HK-2 (cell line): ENCODE measurements at regions not wholly inside any gene's neighbourhood (a gene's known extent, or its start where the extent isn't known, plus 50 kb on each side); places are given as distances from the start of the nearest gene placed in this dataset.
"Not testable (repeated sequence)": the region's sequence is repeated elsewhere in the genome, so short reads cannot be mapped to it uniquely, and the experiment has no call there.

ENCODE experiments used
- DNase-seq: peaks from one replicate; pipeline ENCODE4 v3.0.0-alpha.2; 2018; ENCODE audit not compliant: unreplicated experiment

GRCh38 chr12:91887957-91888356 lies 257.7 kb downstream of the BTG1 start:
- no peak for DNase-seq

GRCh38 chr12:91885851-91886731 lies 259.6 kb downstream of the BTG1 start:
- no peak for DNase-seq

GRCh38 chr12:91884230-91884629 lies 261.4 kb downstream of the BTG1 start:
- no peak for DNase-seq

- no peak for DNase-seq
These were observed 261.8 kb downstream of the BTG1 start for GRCh38 chr12:91883811-91884210.

GRCh38 chr12:91882910-91883309 lies 262.7 kb downstream of the BTG1 start:
- no peak for DNase-seq

GRCh38 chr12:91880528-91880927 lies 265.1 kb downstream of the BTG1 start:
- DNase-seq = no peak

GRCh38 chr12:91877456-91878235 lies 268.0 kb downstream of the BTG1 start:
- no peak for DNase-seq

GRCh38 chr12:91877022-91877421 lies 268.6 kb downstream of the BTG1 start:
- DNase-seq = no peak

GRCh38 chr12:91875671-91876070 lies 270.0 kb downstream of the BTG1 start:
- not testable (repeated sequence) for DNase-seq

GRCh38 chr12:91874086-91874865 lies 271.4 kb downstream of the BTG1 start:
- no peak for DNase-seq

- no peak for DNase-seq
These were observed 273.9 kb downstream of the BTG1 start for GRCh38 chr12:91871751-91872150.

- DNase-seq = no peak
These were observed 274.6 kb downstream of the BTG1 start for GRCh38 chr12:91870872-91871707.

- no peak for DNase-seq
These were observed 277.6 kb downstream of the BTG1 start for GRCh38 chr12:91868054-91868453.

- no peak for DNase-seq
These were observed 279.1 kb downstream of the BTG1 start for GRCh38 chr12:91866566-91866965.

GRCh38 chr12:91863702-91864101 lies 281.9 kb downstream of the BTG1 start:
- no peak for DNase-seq

GRCh38 chr12:91861554-91861953 lies 284.1 kb downstream of the BTG1 start:
- no peak for DNase-seq

- DNase-seq = no peak
These were observed 286.3 kb downstream of the BTG1 start for GRCh38 chr12:91859347-91859746.

GRCh38 chr12:91857813-91858542 lies 287.7 kb downstream of the BTG1 start:
- no peak for DNase-seq

GRCh38 chr12:91854725-91855124 lies 290.9 kb downstream of the BTG1 start:
- DNase-seq = no peak

- no peak for DNase-seq
These were observed 292.1 kb downstream of the BTG1 start for GRCh38 chr12:91853350-91854127.
